Astrocyte of the spinal cord (primary cell): ENCODE measurements at regions not wholly inside any gene's neighbourhood (a gene's known extent, or its start where the extent isn't known, plus 50 kb on each side); places are given as distances from the start of the nearest gene placed in this dataset.

Source experiments
- DNase-seq: peaks from one replicate; pipeline ENCODE4 v3.0.0; 2011; ENCODE audit warnings: low read depth, low spot score
- H3K4me3 ChIP-seq: 2 replicates; pipeline ENCODE4 v1.5.1; 2011; ENCODE audit warnings: low read depth, mild to moderate bottlenecking, low read length, moderate library complexity
- CTCF ChIP-seq: IDR thresholded peaks from 2 replicates; pipeline ENCODE4 v1.5.1; 2012; ENCODE audit warnings: low read depth, mild to moderate bottlenecking, low read length, inconsistent platforms
- in situ Hi-C: cut with HindIII; loops from 2 replicates; pipeline ENCODE4 v1.10.0; 2017; ENCODE audit warnings: low sequenced_read_pairs

- in situ Hi-C loops, result no loop called here
- DNase-seq, result no peak
- H3K4me3 ChIP-seq, result no peak overlapping the region
- TF ChIP-seq CTCF, result no peak
Measured at GRCh38 chr3:83515123-83515522, 1443.7 kb upstream of the CADM2 start.

GRCh38 chr3:83523470-83524073, 1435.2 kb upstream of the CADM2 start:
- no peak overlapping the region for H3K4me3 ChIP-seq
- DNase-seq, result peak; percentile 67
- in situ Hi-C loops, result no loop called here
- TF ChIP-seq CTCF, result peak; percentile 66

- no peak overlapping the region for H3K4me3 ChIP-seq
- in situ Hi-C loops, result no loop called here
- DNase-seq, result no peak
- no peak for TF ChIP-seq CTCF
Measured at GRCh38 chr3:83524901-83525300, 1433.9 kb upstream of the CADM2 start.

GRCh38 chr3:83559082-83559481, 1399.7 kb upstream of the CADM2 start:
- TF ChIP-seq CTCF, result no peak
- in situ Hi-C loops, result no loop called here

GRCh38 chr3:83567935-83568334, 1390.9 kb upstream of the CADM2 start:
- in situ Hi-C loops, result no loop called here
- no peak for DNase-seq
- H3K4me3 ChIP-seq, result no peak overlapping the region
- no peak for TF ChIP-seq CTCF

More at GRCh38 chr3:83559082-83559481, 1399.7 kb upstream of the CADM2 start:
- H3K4me3 ChIP-seq, result no peak overlapping the region
- DNase-seq, result no peak

- DNase-seq, result no peak
- H3K4me3 ChIP-seq, result no peak overlapping the region
- TF ChIP-seq CTCF, result no peak
- in situ Hi-C loops, result no loop called here
Measured at GRCh38 chr3:83581546-83581945, 1377.2 kb upstream of the CADM2 start.
